ENCODE measurements at regions not wholly inside any gene's neighbourhood (a gene's known extent, or its start where the extent isn't known, plus 50 kb on each side); places are given as distances from the start of the nearest gene placed in this dataset.
"Not testable (repeated sequence)": the region's sequence is repeated elsewhere in the genome, so short reads cannot be mapped to it uniquely, and the experiment has no call there.

DNA sequence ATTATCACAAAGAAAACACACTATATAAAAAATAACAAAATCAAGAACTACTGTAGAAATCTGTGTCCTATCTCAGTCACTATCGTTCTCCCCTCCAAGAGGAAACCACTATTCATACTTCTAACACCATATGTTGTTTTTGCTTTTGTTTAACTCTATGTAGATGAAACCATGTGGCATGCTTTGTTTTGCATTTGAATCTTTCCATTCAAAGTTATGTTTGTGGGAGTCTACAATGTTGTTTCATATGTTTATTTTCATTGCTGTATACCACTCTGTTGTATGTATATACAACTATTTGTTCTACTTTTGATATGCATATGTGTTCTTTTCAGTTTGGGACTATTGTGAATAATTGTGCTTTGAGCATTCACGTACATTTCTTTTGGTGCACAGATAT, 116.1 kb downstream of the PABPC4L start:
- no peaks in the 10 kb centered on the region for H3K27me3 ChIP-seq (ENCODE audit: insufficient read depth, poor library complexity, severe bottlenecking)
- no peak overlapping the region for H3K27ac ChIP-seq (replicated peaks)
- TF ChIP-seq POLR2AphosphoS5 (IDR thresholded peaks at IDR 0.05; ENCODE audit: low read depth) (no peak), SPI1 (IDR thresholded peaks at IDR 0.05; ENCODE audit: borderline replicate concordance, low read depth) (no peak), REST (IDR thresholded peaks at IDR 0.05; ENCODE audit: insufficient replicate concordance, low read depth) (no peak), CTCF (IDR thresholded peaks at IDR 0.05; ENCODE audit: insufficient read depth, low read length) (no peak), GABPA (IDR thresholded peaks at IDR 0.05; ENCODE audit: low read depth) (no peak)
- no peak for DNase-seq (ENCODE audit: low read depth in 1 of 2, low spot score in 1 of 2)
- H3K4me3 ChIP-seq (replicated peaks; ENCODE audit: insufficient read depth, low read length) = no peak overlapping the region

GRCh38 chr4:134079085-134079484, 122.5 kb downstream of the PABPC4L start:
- DNase-seq (ENCODE audit: low read depth in 1 of 2, low spot score in 1 of 2); H3K27me3 ChIP-seq (ENCODE audit: insufficient read depth, poor library complexity, severe bottlenecking); H3K27ac ChIP-seq (replicated peaks); H3K4me3 ChIP-seq (replicated peaks; ENCODE audit: insufficient read depth, low read length): not testable (repeated sequence)

GRCh38 chr4:134078230-134078914, 123.2 kb downstream of the PABPC4L start:
- Histone ChIP-seq H3K27ac (replicated peaks) (no peak overlapping the region), H3K4me3 (replicated peaks; ENCODE audit: insufficient read depth, low read length) (no peak overlapping the region), H3K27me3 (ENCODE audit: insufficient read depth, poor library complexity, severe bottlenecking) (no peaks in the 10 kb centered on the region)
- TF ChIP-seq REST (IDR thresholded peaks at IDR 0.05; ENCODE audit: insufficient replicate concordance, low read depth) = no peak
- no peak for TF ChIP-seq POLR2AphosphoS5 (IDR thresholded peaks at IDR 0.05; ENCODE audit: low read depth)
- no peak for TF ChIP-seq SPI1 (IDR thresholded peaks at IDR 0.05; ENCODE audit: borderline replicate concordance, low read depth)
- TF ChIP-seq CTCF (IDR thresholded peaks at IDR 0.05; ENCODE audit: insufficient read depth, low read length) = no peak
- TF ChIP-seq GABPA (IDR thresholded peaks at IDR 0.05; ENCODE audit: low read depth) = no peak
- DNase-seq (ENCODE audit: low read depth in 1 of 2, low spot score in 1 of 2) = no peak

DNA sequence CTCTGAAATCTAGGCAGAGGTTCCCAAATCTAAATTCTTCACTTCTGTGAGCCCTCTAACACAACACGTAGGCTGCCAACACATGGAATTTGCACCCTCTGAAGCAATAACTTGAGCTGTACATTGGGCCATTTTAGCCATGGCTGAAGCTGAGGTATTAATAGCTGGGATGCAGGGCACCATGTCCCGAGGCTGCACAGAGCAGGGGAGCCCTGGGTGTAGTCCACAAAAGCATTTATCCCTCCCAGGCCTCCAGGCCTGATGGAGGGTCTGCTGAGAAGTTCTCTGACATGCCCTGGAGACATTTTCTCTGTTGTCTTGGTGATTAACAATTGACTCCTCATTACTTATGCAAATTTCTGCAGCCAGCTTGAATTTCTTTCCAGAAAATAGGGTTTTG, 127.9 kb downstream of the PABPC4L start:
- TF ChIP-seq CTCF (IDR thresholded peaks at IDR 0.05; ENCODE audit: insufficient read depth, low read length) (no peak), GABPA (IDR thresholded peaks at IDR 0.05; ENCODE audit: low read depth) (no peak), POLR2AphosphoS5 (IDR thresholded peaks at IDR 0.05; ENCODE audit: low read depth) (no peak), REST (IDR thresholded peaks at IDR 0.05; ENCODE audit: insufficient replicate concordance, low read depth) (no peak), SPI1 (IDR thresholded peaks at IDR 0.05; ENCODE audit: borderline replicate concordance, low read depth) (no peak)

More for the DNA sequence above, 127.9 kb downstream of the PABPC4L start:
- H3K4me3 ChIP-seq (replicated peaks; ENCODE audit: insufficient read depth, low read length) = no peak overlapping the region
- DNase-seq (ENCODE audit: low read depth in 1 of 2, low spot score in 1 of 2) = no peak
- no peak overlapping the region for H3K27ac ChIP-seq (replicated peaks)
- no peaks in the 10 kb centered on the region for H3K27me3 ChIP-seq (ENCODE audit: insufficient read depth, poor library complexity, severe bottlenecking)
